H1 (cell line): ENCODE measurements at regions not wholly inside any gene's neighbourhood (a gene's known extent, or its start where the extent isn't known, plus 50 kb on each side); places are given as distances from the start of the nearest gene placed in this dataset.

ENCODE experiments used
- CTCF ChIA-PET: fragments of 300-600 bp; sonication (Branson Sonifier 250); formaldehyde crosslinking; loops from one replicate; lab custom pipeline; 2021; ENCODE audit not compliant: partially characterized antibody; lab: Charles Lee
- POLR2A ChIA-PET: fragments of 300-600 bp; sonication (Branson Sonifier 250); formaldehyde crosslinking; loops from one replicate; lab custom pipeline; 2021; ENCODE audit warnings: inconsistent platforms; ENCODE audit not compliant: partially characterized antibody; lab: Charles Lee
- DNase-seq, 2 experiments: peaks; one replicate each; pipeline versions ENCODE4 v3.0.0 to v3.0.0-alpha.2; 2010 to 2022; ENCODE audit warnings: low spot score in 2 of 2, low read depth in 1 of 2, mixed read lengths in 1 of 2
- FAIRE-seq: peaks from 2 replicates; lab custom pipeline; 2011; peaks lifted over from hg19 to GRCh38; lab: Jason Lieb, UNC
- H2AFZ ChIP-seq: 2 replicates; pipeline ENCODE4 v1.8.1; 2012; ENCODE audit warnings: low read length, inconsistent platforms
- H2AK5ac ChIP-seq: 2 replicates; pipeline ENCODE4 v1.6.1; 2013; ENCODE audit warnings: low read depth, low read length
- H2BK120ac ChIP-seq: replicated peaks from 2 replicates; pipeline ENCODE3; 2013; ENCODE audit warnings: low read depth, low read length, inconsistent platforms
- H2BK12ac ChIP-seq: 2 replicates; pipeline ENCODE4 v1.6.1; 2013; ENCODE audit warnings: low read depth, low read length
- H2BK15ac ChIP-seq: 2 replicates; pipeline ENCODE4 v1.6.1; 2013; ENCODE audit warnings: low read length
- H2BK20ac ChIP-seq: 2 replicates; pipeline ENCODE4 v1.6.1; 2013; ENCODE audit warnings: low read length
- H2BK5ac ChIP-seq: 2 replicates; pipeline ENCODE4 v1.6.1; 2013; ENCODE audit warnings: low read depth, low read length
- H3K14ac ChIP-seq: 2 replicates; pipeline ENCODE4 v1.6.1; 2013; ENCODE audit warnings: inconsistent platforms; ENCODE audit not compliant: insufficient read length
- H3K18ac ChIP-seq: 2 replicates; pipeline ENCODE4 v1.6.1; 2013; ENCODE audit warnings: low read length; ENCODE audit errors: extremely low read depth
- H3K23ac ChIP-seq: 2 replicates; pipeline ENCODE4 v1.6.1; 2013; ENCODE audit warnings: inconsistent platforms; ENCODE audit not compliant: insufficient read length
- H3K23me2 ChIP-seq: 2 replicates; pipeline ENCODE4 v1.6.1; 2013; ENCODE audit warnings: low read depth, low read length
- H3K27ac ChIP-seq: 2 replicates; pipeline ENCODE4 v1.6.1; 2011; ENCODE audit warnings: low read depth, low read length, inconsistent platforms
- H3K27me3 ChIP-seq, 4 experiments: replicated peaks in 1 of 4; 1 replicate in 1 of 4; 2 replicates in 3 of 4; pipeline versions ENCODE4 v1.6.1 to v1.8.1; 2011 to 2013; ENCODE audit warnings: low read length in 3 of 4, mild to moderate bottlenecking in 3 of 4, inconsistent platforms in 2 of 4, mixed read lengths in 2 of 4, moderate library complexity in 1 of 4; ENCODE audit not compliant: control insufficient read depth in 3 of 4, insufficient read depth in 3 of 4; ENCODE audit errors: extremely low read depth in 1 of 4
- H3K36me3 ChIP-seq, 4 experiments: 2 replicates each; pipeline versions ENCODE4 v1.6.1 to v1.8.1; 2011 to 2013; ENCODE audit warnings: mild to moderate bottlenecking in 4 of 4, low read length in 3 of 4, moderate library complexity in 2 of 4, control low read depth in 1 of 4, inconsistent platforms in 1 of 4; ENCODE audit not compliant: insufficient read depth in 4 of 4, control insufficient read depth in 2 of 4
- H3K4ac ChIP-seq: replicated peaks from 2 replicates; pipeline ENCODE3; 2013; ENCODE audit warnings: low read length, low read depth, mixed read lengths, inconsistent platforms; ENCODE audit not compliant: insufficient read length
- H3K4me1 ChIP-seq, 4 experiments: replicated peaks in 1 of 4; 1 replicate in 1 of 4; 2 replicates in 3 of 4; pipeline versions ENCODE4 v1.6.1 to v1.8.1; 2011 to 2013; ENCODE audit warnings: low read length in 3 of 4, inconsistent platforms in 2 of 4, mixed read lengths in 1 of 4; ENCODE audit not compliant: insufficient read depth in 4 of 4, control insufficient read depth in 3 of 4
- H3K4me2 ChIP-seq, 2 experiments: 2 replicates each; pipeline versions ENCODE4 v1.6.1 to v1.8.1; 2011 to 2013; ENCODE audit warnings: low read depth in 2 of 2, low read length in 2 of 2, control low read depth in 1 of 2, inconsistent platforms in 1 of 2, mild to moderate bottlenecking in 1 of 2; ENCODE audit not compliant: insufficient read depth in 1 of 2
- H3K4me3 ChIP-seq, 4 experiments: fragments of 200-600, 300-600 bp in 1 of 4; sonication (generic), shearing (Covaris generic), sonication (Bioruptor Twin) in 1 of 4; 2 replicates each; pipeline versions ENCODE4 v1.5.1 to v1.8.1; 2011 to 2016; ENCODE audit warnings: low read length in 4 of 4, low read depth in 3 of 4, control low read depth in 2 of 4, inconsistent platforms in 2 of 4, mild to moderate bottlenecking in 2 of 4, mixed read lengths in 1 of 4, moderate library complexity in 1 of 4; ENCODE audit not compliant: insufficient read depth in 2 of 4; ENCODE audit errors: extremely low read depth in 1 of 4
- H3K56ac ChIP-seq: replicated peaks from 2 replicates; pipeline ENCODE3; 2013; ENCODE audit warnings: low read depth, mild to moderate bottlenecking, mixed read lengths, low read length, inconsistent platforms; ENCODE audit not compliant: insufficient read length
- H3K79me1 ChIP-seq: 2 replicates; pipeline ENCODE4 v1.6.1; 2013; ENCODE audit warnings: low read depth, low read length, control low read depth
- H3K79me2 ChIP-seq, 2 experiments: 2 replicates each; pipeline versions ENCODE4 v1.6.1 to v1.8.1; 2012 to 2013; ENCODE audit warnings: low read length in 2 of 2, mild to moderate bottlenecking in 2 of 2, inconsistent platforms in 1 of 2; ENCODE audit not compliant: insufficient read depth in 2 of 2, control insufficient read depth in 1 of 2
- H3K9ac ChIP-seq, 4 experiments: replicated peaks in 1 of 4; 1 replicate in 1 of 4; 2 replicates in 3 of 4; pipeline versions ENCODE4 v1.6.1 to v1.8.1; 2011 to 2013; ENCODE audit warnings: low read depth in 3 of 4, low read length in 3 of 4, control low read depth in 2 of 4, mild to moderate bottlenecking in 2 of 4, moderate library complexity in 2 of 4, inconsistent platforms in 1 of 4; ENCODE audit errors: extremely low read depth in 1 of 4
- H3K9me3 ChIP-seq, 2 experiments: 2 replicates each; pipeline versions ENCODE4 v1.6.1 to v1.8.1; 2012 to 2013; ENCODE audit warnings: mild to moderate bottlenecking in 2 of 2, moderate library complexity in 2 of 2, control low read depth in 1 of 2, inconsistent platforms in 1 of 2, low read depth in 1 of 2, low read length in 1 of 2, mixed read lengths in 1 of 2; ENCODE audit not compliant: insufficient read depth in 2 of 2
- H4K20me1 ChIP-seq, 2 experiments: replicated peaks in 1 of 2; 2 replicates each; pipeline versions ENCODE3 to v1.8.1; 2011 to 2013; ENCODE audit warnings: inconsistent platforms in 2 of 2, low read length in 2 of 2, mild to moderate bottlenecking in 1 of 2; ENCODE audit not compliant: insufficient read depth in 2 of 2, control insufficient read depth in 1 of 2
- H4K5ac ChIP-seq: 2 replicates; pipeline ENCODE4 v1.6.1; 2013; ENCODE audit warnings: low read length, low read depth, mixed read lengths, inconsistent platforms; ENCODE audit not compliant: insufficient read length
- H4K8ac ChIP-seq: 2 replicates; pipeline ENCODE4 v1.8.0; 2013; ENCODE audit warnings: mild to moderate bottlenecking, moderate library complexity, low read length, inconsistent platforms; ENCODE audit not compliant: insufficient read depth; ENCODE audit errors: extremely low read depth
- H4K91ac ChIP-seq: replicated peaks from 2 replicates; pipeline ENCODE3; 2013; ENCODE audit warnings: low read length, mixed read lengths, inconsistent platforms; ENCODE audit not compliant: insufficient read length
- CTCF ChIP-seq, 3 experiments: IDR thresholded peaks; 1 replicate in 2 of 3; 2 replicates in 1 of 3; pipeline versions ENCODE4 v1.5.1 to v1.6.1; 2011; ENCODE audit warnings: low read length in 3 of 3, mild to moderate bottlenecking in 3 of 3, inconsistent platforms in 2 of 3, low read depth in 1 of 3, moderate library complexity in 1 of 3; ENCODE audit not compliant: insufficient read depth in 1 of 3; ENCODE audit errors: control extremely low read depth in 1 of 3
- EZH2 ChIP-seq: fragments of 200-600 bp; sonication (generic); IDR thresholded peaks from 2 replicates; pipeline ENCODE4 v1.7.1; 2012; ENCODE audit warnings: low read depth, mild to moderate bottlenecking, moderate library complexity, low read length, inconsistent platforms; ENCODE audit not compliant: severe bottlenecking
- GABPA ChIP-seq: IDR thresholded peaks from 2 replicates; pipeline ENCODE4 v1.6.1; 2011; ENCODE audit warnings: mild to moderate bottlenecking, low read length, moderate library complexity, borderline replicate concordance; ENCODE audit not compliant: insufficient read depth
- MAFK ChIP-seq: IDR thresholded peaks from 2 replicates; pipeline ENCODE4 v1.6.1; 2012; ENCODE audit warnings: low read depth, mild to moderate bottlenecking, improper control_type of control experiment, low read length
- POLR2A ChIP-seq, 2 experiments: IDR thresholded peaks; 1 replicate in 1 of 2; 2 replicates in 1 of 2; pipeline ENCODE4 v1.6.1; 2011; ENCODE audit warnings: low read depth in 2 of 2, low read length in 2 of 2, mild to moderate bottlenecking in 2 of 2; ENCODE audit errors: control extremely low read depth in 1 of 2
- POU5F1 ChIP-seq: IDR thresholded peaks from 2 replicates; pipeline ENCODE4 v1.6.1; 2011; ENCODE audit warnings: low read depth, mild to moderate bottlenecking, low read length, moderate library complexity
- RFX5 ChIP-seq: IDR thresholded peaks from 2 replicates; pipeline ENCODE4 v1.6.1; 2011; ENCODE audit warnings: low read depth, low read length, improper control_type of control experiment, borderline replicate concordance
- SIN3A ChIP-seq, 2 experiments: IDR thresholded peaks in 1 of 2; conservative IDR thresholded peaks in 1 of 2; 2 replicates each; pipeline ENCODE4 v1.6.1; 2011 to 2012; ENCODE audit warnings: low read length in 2 of 2, improper control_type of control experiment in 1 of 2, low read depth in 1 of 2, mild to moderate bottlenecking in 1 of 2
- TBP ChIP-seq: IDR thresholded peaks from 2 replicates; pipeline ENCODE4 v1.6.1; 2011; ENCODE audit warnings: low read depth, low read length, improper control_type of control experiment
- USF2 ChIP-seq: IDR thresholded peaks from 2 replicates; pipeline ENCODE4 v1.6.1; 2011; ENCODE audit warnings: low read length, improper control_type of control experiment
- WGBS, 2 experiments: shearing (Covaris generic) in 1 of 2; methylation state at CpG; one replicate each; pipeline versions ENCODE4 v1.1.6 to v1.1.7; 2013 to 2015; ENCODE audit warnings: low lambda C conversion rate in 2 of 2, mixed read lengths in 2 of 2, inconsistent platforms in 1 of 2, low coverage in 1 of 2, missing lambda C conversion rate in 1 of 2; ENCODE audit not compliant: insufficient replicate concordance in 2 of 2, insufficient coverage in 1 of 2, insufficient read length in 1 of 2; ENCODE audit errors: extremely low coverage in 1 of 2, missing lambda C conversion rate in 1 of 2; 5-methylcytosine and 5-hydroxymethylcytosine counted together

DNA sequence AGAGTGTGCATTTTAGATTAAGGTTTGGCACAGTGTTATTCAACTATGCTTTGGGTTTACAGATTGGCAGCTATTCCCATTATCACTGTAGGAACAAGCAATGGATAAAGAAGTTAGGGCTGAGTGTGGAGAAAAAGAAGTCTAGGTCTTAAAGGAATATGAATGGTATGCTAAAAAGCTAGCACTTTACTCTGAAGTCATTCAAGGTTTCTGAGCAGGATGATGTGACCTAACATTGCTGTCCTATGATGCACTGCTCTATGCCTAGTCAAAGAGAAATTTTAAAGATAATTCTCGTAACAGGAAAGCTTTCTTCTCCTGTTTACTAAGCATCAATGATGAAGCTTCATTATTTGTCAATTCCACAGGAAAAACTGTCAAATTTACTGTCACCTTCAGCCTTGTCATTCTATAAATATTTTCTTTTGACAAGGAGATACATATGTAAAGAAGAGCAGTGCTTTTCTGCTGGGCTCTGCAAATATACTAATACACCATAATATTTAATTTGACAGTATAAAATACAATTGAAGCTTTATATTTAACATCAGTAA, 476.1 kb upstream of the PTPRD start:
- POLR2A ChIA-PET, result no interaction called here
- no peak overlapping the region for H3K4me2 ChIP-seq
- TF ChIP-seq SIN3A (conservative IDR thresholded peaks at IDR 0.05 in 1 of 2, IDR thresholded peaks at IDR 0.05 in 1 of 2; ENCODE audit: low read depth in 1 of 2, low read length in 2 of 2) (no peak), EZH2 (no peak), TBP (no peak), POLR2A (IDR thresholded peaks at IDR 0.05; ENCODE audit: control extremely low read depth in 1 of 2, low read depth in 2 of 2, low read length in 2 of 2) (no peak), POU5F1 (no peak), CTCF (IDR thresholded peaks at IDR 0.05; ENCODE audit: control extremely low read depth in 1 of 3, insufficient read depth in 1 of 3, low read depth in 1 of 3, low read length in 3 of 3) (no peak), USF2 (no peak), MAFK (no peak), RFX5 (no peak), GABPA (no peak)

More for the DNA sequence above, 476.1 kb upstream of the PTPRD start:
- no peak overlapping the region for H2AFZ ChIP-seq
- no peak overlapping the region for H2BK20ac ChIP-seq
- H3K4me1 ChIP-seq, result no peaks in the 10 kb centered on the region
- H4K20me1 ChIP-seq, result peaks cover 0 to 1% of the 10 kb centered on the region in 2 experiments
- CTCF ChIA-PET, result interaction anchor here (1.0 to 1.4 kb wide), 4 partner anchors 11 to 233 kb away, joined by 3 to 5 read pairs (median 4); no protein-coding TSS in a partner anchor
- H2AK5ac ChIP-seq, result no peak overlapping the region
- H2BK12ac ChIP-seq, result no peak overlapping the region
- H3K9me3 ChIP-seq, result no peaks in the 10 kb centered on the region
- H3K79me1 ChIP-seq, result no peaks in the 10 kb centered on the region
- H3K23ac ChIP-seq, result no peak overlapping the region
- no peak overlapping the region for H2BK15ac ChIP-seq
- no peak overlapping the region for H3K56ac ChIP-seq
- no peaks in the 10 kb centered on the region for H3K23me2 ChIP-seq
- H3K9ac ChIP-seq, result no peak overlapping the region
- no peak overlapping the region for H4K8ac ChIP-seq
- H3K18ac ChIP-seq, result no peak overlapping the region
- H3K36me3 ChIP-seq, result no peaks in the 10 kb centered on the region
- no peak overlapping the region for H3K4me3 ChIP-seq
- no peak overlapping the region for H3K27ac ChIP-seq
- no peak overlapping the region for H2BK120ac ChIP-seq
- WGBS, 2 experiments, result 93% methylated on average over 1 of the region's 1 CpG; no CpG with 5 or more reads in 1 of the 2 experiments
- DNase-seq (no peak), FAIRE-seq (no peak)
- no peak overlapping the region for H3K14ac ChIP-seq
- no peak overlapping the region for H4K5ac ChIP-seq
- no peaks in the 10 kb centered on the region for H3K79me2 ChIP-seq
- H3K27me3 ChIP-seq, result no peaks in the 10 kb centered on the region
- no peak overlapping the region for H2BK5ac ChIP-seq
- H4K91ac ChIP-seq, result no peak overlapping the region
- no peak overlapping the region for H3K4ac ChIP-seq
